Astrocyte of the spinal cord (primary cell): ENCODE measurements at regions not wholly inside any gene's neighbourhood (a gene's known extent, or its start where the extent isn't known, plus 50 kb on each side); places are given as distances from the start of the nearest gene placed in this dataset.
"Not testable (repeated sequence)": the region's sequence is repeated elsewhere in the genome, so short reads cannot be mapped to it uniquely, and the experiment has no call there.

ENCODE experiments used
- DNase-seq: peaks from one replicate; pipeline ENCODE4 v3.0.0; 2011; ENCODE audit warnings: low read depth, low spot score
- H3K4me3 ChIP-seq: 2 replicates; pipeline ENCODE4 v1.5.1; 2011; ENCODE audit warnings: low read depth, mild to moderate bottlenecking, low read length, moderate library complexity
- in situ Hi-C: cut with HindIII; loops from 2 replicates; pipeline ENCODE4 v1.10.0; 2017; ENCODE audit warnings: low sequenced_read_pairs
- TF ChIP-seq, protein P1 (sequence below): IDR thresholded peaks from 2 replicates; pipeline ENCODE4 v1.5.1; 2012; ENCODE audit warnings: low read depth, mild to moderate bottlenecking, low read length, inconsistent platforms

DNA sequence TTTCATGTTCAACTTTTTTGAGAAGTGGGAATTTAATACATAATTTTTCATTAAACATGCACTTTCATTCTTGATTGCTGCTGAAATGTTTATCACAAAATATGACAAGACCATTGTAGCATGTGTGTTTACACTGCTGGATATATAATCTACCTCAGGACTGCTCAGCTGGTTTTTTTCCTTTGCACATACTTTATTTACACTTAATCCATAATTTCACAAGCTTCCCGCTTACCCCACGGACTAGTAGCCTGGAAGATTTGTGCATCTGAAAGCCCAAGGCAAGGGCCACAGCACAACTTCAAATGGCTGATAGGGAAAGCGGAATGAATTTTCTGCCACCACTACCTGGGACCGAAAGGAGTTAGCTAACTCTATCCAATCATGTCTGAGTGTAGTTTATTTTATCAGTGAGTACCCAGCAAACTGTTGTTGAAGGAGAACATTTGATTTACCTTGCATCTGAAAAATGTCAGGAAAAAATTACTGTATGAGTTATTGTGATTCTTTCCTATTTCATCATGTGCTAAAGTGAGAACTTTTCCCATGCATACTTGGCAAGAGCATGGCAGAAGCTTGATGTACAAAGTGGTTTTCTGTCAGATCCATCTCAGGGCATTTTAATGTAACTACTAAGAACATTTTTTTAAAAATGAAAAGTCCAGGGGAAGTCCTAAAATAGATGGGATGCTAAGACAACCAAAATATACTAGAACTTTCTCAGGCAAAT lies 558.2 kb upstream of the USP24 start:
- in situ Hi-C loops: no loop called here
- H3K4me3 ChIP-seq: no peak overlapping the region
- TF ChIP-seq, protein P1, sequence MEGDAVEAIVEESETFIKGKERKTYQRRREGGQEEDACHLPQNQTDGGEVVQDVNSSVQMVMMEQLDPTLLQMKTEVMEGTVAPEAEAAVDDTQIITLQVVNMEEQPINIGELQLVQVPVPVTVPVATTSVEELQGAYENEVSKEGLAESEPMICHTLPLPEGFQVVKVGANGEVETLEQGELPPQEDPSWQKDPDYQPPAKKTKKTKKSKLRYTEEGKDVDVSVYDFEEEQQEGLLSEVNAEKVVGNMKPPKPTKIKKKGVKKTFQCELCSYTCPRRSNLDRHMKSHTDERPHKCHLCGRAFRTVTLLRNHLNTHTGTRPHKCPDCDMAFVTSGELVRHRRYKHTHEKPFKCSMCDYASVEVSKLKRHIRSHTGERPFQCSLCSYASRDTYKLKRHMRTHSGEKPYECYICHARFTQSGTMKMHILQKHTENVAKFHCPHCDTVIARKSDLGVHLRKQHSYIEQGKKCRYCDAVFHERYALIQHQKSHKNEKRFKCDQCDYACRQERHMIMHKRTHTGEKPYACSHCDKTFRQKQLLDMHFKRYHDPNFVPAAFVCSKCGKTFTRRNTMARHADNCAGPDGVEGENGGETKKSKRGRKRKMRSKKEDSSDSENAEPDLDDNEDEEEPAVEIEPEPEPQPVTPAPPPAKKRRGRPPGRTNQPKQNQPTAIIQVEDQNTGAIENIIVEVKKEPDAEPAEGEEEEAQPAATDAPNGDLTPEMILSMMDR: no peak
- DNase-seq: no peak

DNA sequence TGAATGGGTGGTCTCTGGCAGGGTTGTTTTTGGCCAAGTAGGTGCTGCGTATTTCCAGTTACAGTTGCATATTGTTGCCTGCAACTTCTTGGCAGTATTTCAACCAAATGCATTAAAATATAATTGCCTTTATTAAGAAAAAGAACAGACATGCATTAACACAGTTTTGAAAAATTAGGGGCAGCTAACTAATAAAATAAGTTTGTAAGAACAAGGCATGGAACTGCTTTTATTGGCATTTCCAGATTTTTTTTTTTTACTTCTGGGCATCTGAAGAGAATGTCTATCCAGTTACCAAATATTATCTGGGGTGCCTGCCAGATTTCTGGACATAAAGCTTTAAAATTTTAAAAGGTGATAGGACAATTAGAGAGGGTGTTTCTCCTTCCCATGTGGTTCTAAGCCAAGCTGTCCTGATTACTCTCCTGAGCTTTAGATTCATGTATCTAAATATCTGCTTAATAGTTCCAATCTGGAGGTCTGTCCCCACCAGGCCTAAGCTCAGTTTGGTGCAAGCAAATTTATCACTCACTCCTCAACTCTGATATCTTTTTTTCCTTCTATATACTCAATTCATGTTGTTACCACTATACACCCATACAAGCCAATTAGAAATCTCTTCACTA lies 553.3 kb upstream of the USP24 start:
- no peak overlapping the region for H3K4me3 ChIP-seq
- DNase-seq: no peak
- TF ChIP-seq, protein P1: no peak
- in situ Hi-C loops: no loop called here

- TF ChIP-seq, protein P1: no peak
- DNase-seq: no peak
- H3K4me3 ChIP-seq: no peak overlapping the region
- in situ Hi-C loops: no loop called here
These were observed 552.0 kb upstream of the USP24 start for GRCh38 chr1:55767171-55767570.

GRCh38 chr1:55765505-55765904 lies 550.3 kb upstream of the USP24 start:
- DNase-seq, H3K4me3 ChIP-seq, in situ Hi-C loops: not testable (repeated sequence)

DNA sequence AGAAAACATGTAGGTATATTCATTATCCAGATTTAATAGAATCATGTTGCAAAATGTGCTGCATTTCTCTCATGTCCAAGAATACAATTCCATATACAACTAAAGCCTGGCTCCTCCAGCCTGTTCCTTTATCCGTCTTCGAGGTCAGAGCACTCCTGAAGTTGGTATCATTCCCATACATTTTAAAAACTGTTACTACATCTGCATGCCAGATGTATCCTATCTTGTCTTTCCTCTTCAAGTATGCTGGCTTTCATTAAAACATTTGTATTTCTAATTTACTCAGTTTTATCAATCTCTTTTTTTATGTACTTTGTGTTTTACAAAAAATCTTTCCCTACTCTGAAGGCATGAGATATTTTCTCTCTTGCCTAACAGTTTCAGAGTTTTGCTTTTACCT lies 536.6 kb upstream of the USP24 start:
- H3K4me3 ChIP-seq: no peak overlapping the region
- TF ChIP-seq, protein P1: no peak
- in situ Hi-C loops: no loop called here
- no peak for DNase-seq

DNA sequence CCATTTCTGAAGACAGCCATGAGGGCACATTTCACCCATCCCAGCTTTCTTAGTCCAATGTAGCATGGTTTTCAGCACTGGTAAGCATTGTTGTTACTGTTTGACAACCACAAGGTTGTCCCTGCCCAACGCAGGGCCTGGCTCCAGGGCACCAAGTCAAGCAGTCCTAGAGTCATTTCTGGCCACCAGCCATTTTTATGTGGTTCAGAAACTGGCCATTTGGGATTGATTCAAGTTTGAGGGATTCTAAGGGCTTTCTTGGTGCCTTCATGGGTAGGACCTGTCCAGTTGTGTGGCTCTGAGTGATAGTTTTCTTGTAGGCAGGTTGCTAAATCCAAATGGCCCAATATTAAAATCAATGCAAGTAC lies 535.4 kb upstream of the USP24 start:
- in situ Hi-C loops: no loop called here
- TF ChIP-seq, protein P1: no peak
- no peak overlapping the region for H3K4me3 ChIP-seq

GRCh38 chr1:55749975-55750627 lies 534.9 kb upstream of the USP24 start:
- no peak overlapping the region for H3K4me3 ChIP-seq
- in situ Hi-C loops: no loop called here
- TF ChIP-seq, protein P1: no peak
- no peak for DNase-seq

More for the DNA sequence above, 535.4 kb upstream of the USP24 start:
- DNase-seq: no peak
